ENCODE measurements at regions not wholly inside any gene's neighbourhood (a gene's known extent, or its start where the extent isn't known, plus 50 kb on each side); places are given as distances from the start of the nearest gene placed in this dataset.

DNA sequence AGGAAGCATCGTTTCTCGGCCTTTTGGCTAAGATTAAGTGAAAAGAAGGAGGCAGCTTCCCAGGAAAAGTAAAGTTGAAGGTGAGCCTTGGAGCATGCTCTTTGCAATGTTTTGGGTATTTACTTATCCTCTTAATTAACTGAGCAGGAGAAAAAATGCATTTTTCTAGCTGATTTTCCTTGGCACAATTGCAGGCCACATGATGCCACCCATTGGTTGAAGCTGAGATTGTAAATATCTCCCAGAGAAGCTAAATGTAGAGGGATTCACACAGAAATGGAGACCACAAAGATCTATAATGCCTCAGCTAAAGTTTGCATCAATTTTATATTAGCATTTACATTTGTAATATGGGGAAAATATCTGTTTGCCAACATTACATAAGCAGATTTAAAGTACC is 294.1 kb downstream of the KCNS3 start:
- H3K36me3 ChIP-seq (replicated peaks in 1 of 2; ENCODE audit: control extremely low read depth in 1 of 2, control insufficient read depth in 1 of 2, extremely low read depth in 1 of 2, insufficient read depth in 2 of 2, low read length in 1 of 2), result no peaks in the 10 kb centered on the region
- no peaks in the 10 kb centered on the region for H3K9me3 ChIP-seq (ENCODE audit: control extremely low read depth in 1 of 3, control insufficient read depth in 2 of 3, insufficient read depth in 1 of 3, low read length in 2 of 3)
- DNase-seq, result no peak
- Mint-ChIP-seq H3K4me3 (no peak overlapping the region), H3K9me3 (ENCODE audit: insufficient read depth) (no peaks in the 10 kb centered on the region), H3K27me3 (peaks cover 21% of the 10 kb centered on the region), H3K27ac (no peak overlapping the region), H3K4me1 (no peaks in the 10 kb centered on the region)
- H4K20me1 ChIP-seq (ENCODE audit: control insufficient read depth, insufficient read depth, low read length, poor library complexity, severe bottlenecking), result no peaks in the 10 kb centered on the region
- H3K9ac ChIP-seq (ENCODE audit: low read length), result no peak overlapping the region
- TF ChIP-seq, protein P1, sequence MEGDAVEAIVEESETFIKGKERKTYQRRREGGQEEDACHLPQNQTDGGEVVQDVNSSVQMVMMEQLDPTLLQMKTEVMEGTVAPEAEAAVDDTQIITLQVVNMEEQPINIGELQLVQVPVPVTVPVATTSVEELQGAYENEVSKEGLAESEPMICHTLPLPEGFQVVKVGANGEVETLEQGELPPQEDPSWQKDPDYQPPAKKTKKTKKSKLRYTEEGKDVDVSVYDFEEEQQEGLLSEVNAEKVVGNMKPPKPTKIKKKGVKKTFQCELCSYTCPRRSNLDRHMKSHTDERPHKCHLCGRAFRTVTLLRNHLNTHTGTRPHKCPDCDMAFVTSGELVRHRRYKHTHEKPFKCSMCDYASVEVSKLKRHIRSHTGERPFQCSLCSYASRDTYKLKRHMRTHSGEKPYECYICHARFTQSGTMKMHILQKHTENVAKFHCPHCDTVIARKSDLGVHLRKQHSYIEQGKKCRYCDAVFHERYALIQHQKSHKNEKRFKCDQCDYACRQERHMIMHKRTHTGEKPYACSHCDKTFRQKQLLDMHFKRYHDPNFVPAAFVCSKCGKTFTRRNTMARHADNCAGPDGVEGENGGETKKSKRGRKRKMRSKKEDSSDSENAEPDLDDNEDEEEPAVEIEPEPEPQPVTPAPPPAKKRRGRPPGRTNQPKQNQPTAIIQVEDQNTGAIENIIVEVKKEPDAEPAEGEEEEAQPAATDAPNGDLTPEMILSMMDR (IDR thresholded peaks at IDR 0.05), result no peak
- TF ChIP-seq EZH2 (IDR thresholded peaks at IDR 0.05; ENCODE audit: borderline replicate concordance, insufficient read depth, low read depth, low read length, poor library complexity, severe bottlenecking), result no peak
- 92% methylated on average over 2 of the region's 2 CpGs for WGBS (ENCODE audit: insufficient coverage)
- peaks cover 0 to 7% (median 0%) of the 10 kb centered on the region in 4 experiments for H3K27me3 ChIP-seq (replicated peaks in 1 of 4; ENCODE audit: control extremely low read depth in 1 of 4, control insufficient read depth in 3 of 4, insufficient read depth in 4 of 4, low read length in 3 of 4)
- no peak overlapping the region for H3K4me2 ChIP-seq (replicated peaks; ENCODE audit: low read depth, low read length, poor library complexity, severe bottlenecking)
- no peak for ATAC-seq (ENCODE audit: low read depth)
- CTCF ChIA-PET, result no interaction called here
- no peaks in the 10 kb centered on the region for H3K4me1 ChIP-seq (ENCODE audit: control insufficient read depth in 2 of 2, insufficient read depth in 2 of 2, low read length in 2 of 2)
- H3K27ac ChIP-seq (ENCODE audit: low read length in 2 of 2), result no peak overlapping the region
- no peaks in the 10 kb centered on the region for H3K79me2 ChIP-seq (ENCODE audit: control insufficient read depth, insufficient read depth, low read length)
- intact Hi-C loops (cut with micrococcal nuclease), result no loop called here
- no peak overlapping the region for H3K4me3 ChIP-seq (ENCODE audit: control extremely low read depth in 1 of 5, extremely low read depth in 1 of 5, insufficient read depth in 1 of 5, low read depth in 2 of 5, low read length in 4 of 5)
- POLR2A ChIA-PET, result no interaction called here
- H2AFZ ChIP-seq (ENCODE audit: insufficient read depth, low read depth, low read length, poor library complexity, severe bottlenecking), result no peak overlapping the region

DNA sequence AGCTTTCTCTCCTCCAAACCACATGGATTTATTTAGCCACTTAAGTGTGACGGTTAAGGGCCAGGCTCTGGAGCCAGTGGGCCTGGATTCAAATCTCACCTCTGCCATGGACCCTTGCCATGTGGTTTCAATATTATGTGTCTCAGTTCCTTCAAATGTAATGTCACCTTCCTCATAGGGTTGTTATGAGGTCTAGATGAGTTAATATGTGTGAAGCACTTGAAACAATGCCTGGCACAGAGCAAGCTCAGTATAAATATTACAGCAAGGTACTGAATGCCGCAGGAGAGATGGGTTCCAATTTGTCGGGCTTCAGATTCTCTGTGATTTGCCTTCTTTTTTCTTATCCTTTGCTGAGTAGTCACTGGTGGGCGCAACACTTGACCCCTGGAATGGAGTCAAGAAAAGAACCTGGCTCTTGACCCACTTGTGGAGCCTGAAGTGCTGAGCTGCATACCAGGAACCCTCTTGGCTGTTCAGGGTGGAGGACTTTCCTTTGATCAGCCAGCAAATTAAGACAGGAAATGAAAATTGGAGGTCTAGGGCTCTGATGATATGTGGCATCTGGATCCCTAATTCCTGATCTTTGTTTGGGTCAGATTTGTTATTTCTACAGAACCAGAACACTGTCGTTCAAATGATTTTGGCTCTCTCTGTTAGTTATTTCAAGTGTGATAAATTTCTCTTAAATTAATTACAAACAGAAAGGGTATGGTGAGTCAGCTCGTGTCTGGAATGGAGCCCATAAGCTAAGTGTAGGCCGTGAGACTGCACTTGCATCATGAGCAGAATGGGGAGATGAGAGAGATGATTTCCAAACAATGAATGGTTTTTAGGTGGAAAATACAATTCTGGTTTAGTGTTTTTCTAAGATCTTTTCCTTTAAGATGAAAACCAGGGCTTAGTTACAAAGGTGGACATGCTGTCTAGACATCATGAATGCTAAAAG is 293.0 kb downstream of the KCNS3 start:
- Histone ChIP-seq H3K9ac (ENCODE audit: low read length) (no peak overlapping the region), H3K4me1 (ENCODE audit: control insufficient read depth in 2 of 2, insufficient read depth in 2 of 2, low read length in 2 of 2) (no peaks in the 10 kb centered on the region), H3K79me2 (ENCODE audit: control insufficient read depth, insufficient read depth, low read length) (no peaks in the 10 kb centered on the region), H3K27ac (ENCODE audit: low read length in 2 of 2) (no peak overlapping the region), H3K36me3 (replicated peaks in 1 of 2; ENCODE audit: control extremely low read depth in 1 of 2, control insufficient read depth in 1 of 2, extremely low read depth in 1 of 2, insufficient read depth in 2 of 2, low read length in 1 of 2) (no peaks in the 10 kb centered on the region), H2AFZ (ENCODE audit: insufficient read depth, low read depth, low read length, poor library complexity, severe bottlenecking) (no peak overlapping the region), H3K4me3 (ENCODE audit: control extremely low read depth in 1 of 5, extremely low read depth in 1 of 5, insufficient read depth in 1 of 5, low read depth in 2 of 5, low read length in 4 of 5) (no peak overlapping the region), H3K27me3 (replicated peaks in 1 of 4; ENCODE audit: control extremely low read depth in 1 of 4, control insufficient read depth in 3 of 4, insufficient read depth in 4 of 4, low read length in 3 of 4) (peaks cover 0 to 7% (median 0%) of the 10 kb centered on the region in 4 experiments), H4K20me1 (ENCODE audit: control insufficient read depth, insufficient read depth, low read length, poor library complexity, severe bottlenecking) (no peaks in the 10 kb centered on the region), H3K4me2 (replicated peaks; ENCODE audit: low read depth, low read length, poor library complexity, severe bottlenecking) (no peak overlapping the region), H3K9me3 (ENCODE audit: control extremely low read depth in 1 of 3, control insufficient read depth in 2 of 3, insufficient read depth in 1 of 3, low read length in 2 of 3) (no peaks in the 10 kb centered on the region)
- intact Hi-C loops (cut with micrococcal nuclease), result no loop called here
- Mint-ChIP-seq H3K9me3 (ENCODE audit: insufficient read depth) (no peaks in the 10 kb centered on the region), H3K4me1 (no peaks in the 10 kb centered on the region), H3K4me3 (no peak overlapping the region), H3K27me3 (peaks cover 27% of the 10 kb centered on the region), H3K27ac (no peak overlapping the region)
- ChIA-PET POLR2A (no interaction called here), CTCF (interaction anchor here (0.7 kb wide), 1 partner anchor 9 kb away, joined by 3 read pairs; no protein-coding TSS in a partner anchor)
- ATAC-seq (ENCODE audit: low read depth) (no peak), DNase-seq (no peak)
- TF ChIP-seq EZH2 (IDR thresholded peaks at IDR 0.05; ENCODE audit: borderline replicate concordance, insufficient read depth, low read depth, low read length, poor library complexity, severe bottlenecking), result no peak
- TF ChIP-seq, protein P1 (IDR thresholded peaks at IDR 0.05), result no peak
- WGBS (ENCODE audit: insufficient coverage), result 88% methylated on average over 5 of the region's 7 CpGs

Data from B cell (primary cell).